ENCODE measurements at regions not wholly inside any gene's neighbourhood (a gene's known extent, or its start where the extent isn't known, plus 50 kb on each side); places are given as distances from the start of the nearest gene placed in this dataset.

- Histone ChIP-seq H3K4me1 (ENCODE audit: low read length) (no peaks in the 10 kb centered on the region), H3K79me2 (ENCODE audit: low read length) (no peaks in the 10 kb centered on the region), H2AFZ (ENCODE audit: low read length) (no peak overlapping the region), H3K4me2 (ENCODE audit: low read depth, low read length, poor library complexity, severe bottlenecking) (no peak overlapping the region), H3K4me3 (ENCODE audit: low read length) (no peak overlapping the region), H3K9me2 (replicated peaks; ENCODE audit: insufficient read depth, low read length) (no peaks in the 10 kb centered on the region), H4K20me1 (ENCODE audit: insufficient read depth, low read depth, low read length) (no peaks in the 10 kb centered on the region), H3K9me3 (ENCODE audit: low read length) (no peaks in the 10 kb centered on the region), H3K9ac (ENCODE audit: low read length) (no peak overlapping the region), H3K36me3 (ENCODE audit: insufficient read depth, low read length) (no peaks in the 10 kb centered on the region; the same call in 1 of the 2 replicates), H3K27me3 (ENCODE audit: low read length) (no peaks in the 10 kb centered on the region), H3K27ac (ENCODE audit: low read length) (no peak overlapping the region)
- DNase-seq: no peak
Measured at GRCh38 chr12:79521576-79521975, 169.2 kb downstream of the PAWR start.

GRCh38 chr12:79517363-79517762 is 173.4 kb downstream of the PAWR start:
- no peak overlapping the region for H3K27ac ChIP-seq (ENCODE audit: low read length)
- H2AFZ ChIP-seq (ENCODE audit: low read length): no peak overlapping the region
- H3K4me3 ChIP-seq (ENCODE audit: low read length): no peak overlapping the region
- H3K36me3 ChIP-seq (ENCODE audit: insufficient read depth, low read length): no peaks in the 10 kb centered on the region; the same call in 1 of the 2 replicates
- H3K4me2 ChIP-seq (ENCODE audit: low read depth, low read length, poor library complexity, severe bottlenecking): no peak overlapping the region
- no peaks in the 10 kb centered on the region for H3K79me2 ChIP-seq (ENCODE audit: low read length)
- no peaks in the 10 kb centered on the region for H4K20me1 ChIP-seq (ENCODE audit: insufficient read depth, low read depth, low read length)
- no peaks in the 10 kb centered on the region for H3K4me1 ChIP-seq (ENCODE audit: low read length)
- no peaks in the 10 kb centered on the region for H3K9me3 ChIP-seq (ENCODE audit: low read length)
- H3K9ac ChIP-seq (ENCODE audit: low read length): no peak overlapping the region
- DNase-seq: no peak
- H3K9me2 ChIP-seq (replicated peaks; ENCODE audit: insufficient read depth, low read length): no peaks in the 10 kb centered on the region
- H3K27me3 ChIP-seq (ENCODE audit: low read length): no peaks in the 10 kb centered on the region

GRCh38 chr12:79515530-79515935 is 175.2 kb downstream of the PAWR start:
- no peak overlapping the region for H3K27ac ChIP-seq (ENCODE audit: low read length)
- H3K4me1 ChIP-seq (ENCODE audit: low read length): no peaks in the 10 kb centered on the region
- no peaks in the 10 kb centered on the region for H4K20me1 ChIP-seq (ENCODE audit: insufficient read depth, low read depth, low read length)
- no peak overlapping the region for H3K4me2 ChIP-seq (ENCODE audit: low read depth, low read length, poor library complexity, severe bottlenecking)
- no peak overlapping the region for H3K9ac ChIP-seq (ENCODE audit: low read length)
- H3K27me3 ChIP-seq (ENCODE audit: low read length): no peaks in the 10 kb centered on the region
- no peaks in the 10 kb centered on the region for H3K9me2 ChIP-seq (replicated peaks; ENCODE audit: insufficient read depth, low read length)
- no peak overlapping the region for H2AFZ ChIP-seq (ENCODE audit: low read length)
- no peaks in the 10 kb centered on the region; the same call in 1 of the 2 replicates for H3K36me3 ChIP-seq (ENCODE audit: insufficient read depth, low read length)
- H3K9me3 ChIP-seq (ENCODE audit: low read length): no peaks in the 10 kb centered on the region
- DNase-seq: no peak
- H3K79me2 ChIP-seq (ENCODE audit: low read length): no peaks in the 10 kb centered on the region
- H3K4me3 ChIP-seq (ENCODE audit: low read length): no peak overlapping the region

GRCh38 chr12:79514730-79515529 is 175.8 kb downstream of the PAWR start:
- H3K9me3 ChIP-seq (ENCODE audit: low read length): no peaks in the 10 kb centered on the region
- no peaks in the 10 kb centered on the region for H3K27me3 ChIP-seq (ENCODE audit: low read length)
- H3K36me3 ChIP-seq (ENCODE audit: insufficient read depth, low read length): no peaks in the 10 kb centered on the region; the same call in 1 of the 2 replicates
- H3K27ac ChIP-seq (ENCODE audit: low read length): no peak overlapping the region
- no peaks in the 10 kb centered on the region for H3K9me2 ChIP-seq (replicated peaks; ENCODE audit: insufficient read depth, low read length)
- H4K20me1 ChIP-seq (ENCODE audit: insufficient read depth, low read depth, low read length): no peaks in the 10 kb centered on the region
- H3K4me1 ChIP-seq (ENCODE audit: low read length): no peaks in the 10 kb centered on the region
- H3K4me3 ChIP-seq (ENCODE audit: low read length): no peak overlapping the region
- H3K9ac ChIP-seq (ENCODE audit: low read length): no peak overlapping the region
- no peak for DNase-seq
- no peak overlapping the region for H2AFZ ChIP-seq (ENCODE audit: low read length)
- H3K79me2 ChIP-seq (ENCODE audit: low read length): no peaks in the 10 kb centered on the region
- H3K4me2 ChIP-seq (ENCODE audit: low read depth, low read length, poor library complexity, severe bottlenecking): no peak overlapping the region

GRCh38 chr12:79512068-79512467 is 178.7 kb downstream of the PAWR start:
- Histone ChIP-seq H3K36me3 (ENCODE audit: insufficient read depth, low read length) (no peaks in the 10 kb centered on the region), H3K9ac (ENCODE audit: low read length) (no peak overlapping the region), H3K27me3 (ENCODE audit: low read length) (no peaks in the 10 kb centered on the region), H3K4me2 (ENCODE audit: low read depth, low read length, poor library complexity, severe bottlenecking) (no peak overlapping the region), H3K9me3 (ENCODE audit: low read length) (no peaks in the 10 kb centered on the region), H2AFZ (ENCODE audit: low read length) (no peak overlapping the region), H3K9me2 (replicated peaks; ENCODE audit: insufficient read depth, low read length) (no peaks in the 10 kb centered on the region), H3K27ac (ENCODE audit: low read length) (no peak overlapping the region), H3K4me1 (ENCODE audit: low read length) (no peaks in the 10 kb centered on the region), H3K79me2 (ENCODE audit: low read length) (no peaks in the 10 kb centered on the region), H4K20me1 (ENCODE audit: insufficient read depth, low read depth, low read length) (no peaks in the 10 kb centered on the region), H3K4me3 (ENCODE audit: low read length) (no peak overlapping the region)
- DNase-seq: peak; percentile 47

GRCh38 chr12:79508622-79509021 is 182.1 kb downstream of the PAWR start:
- H3K27me3 ChIP-seq (ENCODE audit: low read length): no peaks in the 10 kb centered on the region
- no peak overlapping the region for H3K4me2 ChIP-seq (ENCODE audit: low read depth, low read length, poor library complexity, severe bottlenecking)
- H3K27ac ChIP-seq (ENCODE audit: low read length): no peak overlapping the region
- no peaks in the 10 kb centered on the region for H3K9me2 ChIP-seq (replicated peaks; ENCODE audit: insufficient read depth, low read length)
- no peaks in the 10 kb centered on the region for H3K9me3 ChIP-seq (ENCODE audit: low read length)
- no peaks in the 10 kb centered on the region for H4K20me1 ChIP-seq (ENCODE audit: insufficient read depth, low read depth, low read length)
- H3K9ac ChIP-seq (ENCODE audit: low read length): no peak overlapping the region
- H3K4me1 ChIP-seq (ENCODE audit: low read length): no peaks in the 10 kb centered on the region
- no peak for DNase-seq
- H3K79me2 ChIP-seq (ENCODE audit: low read length): no peaks in the 10 kb centered on the region
- no peak overlapping the region for H3K4me3 ChIP-seq (ENCODE audit: low read length)
- no peaks in the 10 kb centered on the region for H3K36me3 ChIP-seq (ENCODE audit: insufficient read depth, low read length)
- H2AFZ ChIP-seq (ENCODE audit: low read length): no peak overlapping the region
